ENCODE measurements at regions not wholly inside any gene's neighbourhood (a gene's known extent, or its start where the extent isn't known, plus 50 kb on each side); places are given as distances from the start of the nearest gene placed in this dataset.
"Not testable (repeated sequence)": the region's sequence is repeated elsewhere in the genome, so short reads cannot be mapped to it uniquely, and the experiment has no call there.

- no peak for DNase-seq (ENCODE audit: low read depth in 2 of 3, low spot score in 1 of 3)
Measured at GRCh38 chr14:51443195-51444018, 203.4 kb downstream of the TMX1 start.

- DNase-seq (ENCODE audit: low read depth in 2 of 3, low spot score in 1 of 3) = no peak
Measured at GRCh38 chr14:51444353-51445000, 204.4 kb downstream of the TMX1 start.

GRCh38 chr14:51445001-51445390, 204.9 kb downstream of the TMX1 start:
- DNase-seq (ENCODE audit: low read depth in 2 of 3, low spot score in 1 of 3) = no peak

GRCh38 chr14:51446771-51447170, 204.9 kb upstream of the FRMD6 start:
- no peak for DNase-seq (ENCODE audit: low read depth in 2 of 3, low spot score in 1 of 3)

GRCh38 chr14:51447411-51447810, 204.3 kb upstream of the FRMD6 start:
- DNase-seq (ENCODE audit: low read depth in 2 of 3, low spot score in 1 of 3) = no peak

GRCh38 chr14:51448831-51449670, 202.7 kb upstream of the FRMD6 start:
- DNase-seq (ENCODE audit: low read depth in 2 of 3, low spot score in 1 of 3) = no peak

GRCh38 chr14:51449681-51450080, 202.0 kb upstream of the FRMD6 start:
- DNase-seq (ENCODE audit: low read depth in 2 of 3, low spot score in 1 of 3) = no peak

GRCh38 chr14:51451561-51451960, 200.1 kb upstream of the FRMD6 start:
- no peak for DNase-seq (ENCODE audit: low read depth in 2 of 3, low spot score in 1 of 3)

- DNase-seq (ENCODE audit: low read depth in 2 of 3, low spot score in 1 of 3) = no peak
Measured at GRCh38 chr14:51453869-51454268, 197.8 kb upstream of the FRMD6 start.

- no peak for DNase-seq (ENCODE audit: low read depth in 2 of 3, low spot score in 1 of 3)
Measured at GRCh38 chr14:51454351-51454750, 197.4 kb upstream of the FRMD6 start.

GRCh38 chr14:51455041-51455835, 196.5 kb upstream of the FRMD6 start:
- no peak for DNase-seq (ENCODE audit: low read depth in 2 of 3, low spot score in 1 of 3)

GRCh38 chr14:51457843-51458562, 193.7 kb upstream of the FRMD6 start:
- no peak for DNase-seq (ENCODE audit: low read depth in 2 of 3, low spot score in 1 of 3)

GRCh38 chr14:51458563-51458955, 193.2 kb upstream of the FRMD6 start:
- no peak for DNase-seq (ENCODE audit: low read depth in 2 of 3, low spot score in 1 of 3)

- no peak for DNase-seq (ENCODE audit: low read depth in 2 of 3, low spot score in 1 of 3)
Measured at GRCh38 chr14:51460011-51460410, 191.7 kb upstream of the FRMD6 start.

- no peak for DNase-seq (ENCODE audit: low read depth in 2 of 3, low spot score in 1 of 3)
Measured at GRCh38 chr14:51462182-51462581, 189.5 kb upstream of the FRMD6 start.

- DNase-seq (ENCODE audit: low read depth in 2 of 3, low spot score in 1 of 3) = no peak
Measured at GRCh38 chr14:51462706-51463105, 189.0 kb upstream of the FRMD6 start.

GRCh38 chr14:51463461-51463860, 188.2 kb upstream of the FRMD6 start:
- no peak for DNase-seq (ENCODE audit: low read depth in 2 of 3, low spot score in 1 of 3)

GRCh38 chr14:51464411-51464810, 187.3 kb upstream of the FRMD6 start:
- no peak for DNase-seq (ENCODE audit: low read depth in 2 of 3, low spot score in 1 of 3)

GRCh38 chr14:51465486-51465885, 186.2 kb upstream of the FRMD6 start:
- no peak for DNase-seq (ENCODE audit: low read depth in 2 of 3, low spot score in 1 of 3)

GRCh38 chr14:51467392-51467791, 184.3 kb upstream of the FRMD6 start:
- DNase-seq (ENCODE audit: low read depth in 2 of 3, low spot score in 1 of 3) = not testable (repeated sequence)

Measured in stimulated activated CD4-positive, alpha-beta T cell treated with anti-CD3 and anti-CD28 coated beads, Interleukin-12 subunit alpha, Interleukin-12 subunit beta, amount 100 ng/mL, for 48 hours (primary cell).